ENCODE measurements at regions not wholly inside any gene's neighbourhood (a gene's known extent, or its start where the extent isn't known, plus 50 kb on each side); places are given as distances from the start of the nearest gene placed in this dataset.

DNA sequence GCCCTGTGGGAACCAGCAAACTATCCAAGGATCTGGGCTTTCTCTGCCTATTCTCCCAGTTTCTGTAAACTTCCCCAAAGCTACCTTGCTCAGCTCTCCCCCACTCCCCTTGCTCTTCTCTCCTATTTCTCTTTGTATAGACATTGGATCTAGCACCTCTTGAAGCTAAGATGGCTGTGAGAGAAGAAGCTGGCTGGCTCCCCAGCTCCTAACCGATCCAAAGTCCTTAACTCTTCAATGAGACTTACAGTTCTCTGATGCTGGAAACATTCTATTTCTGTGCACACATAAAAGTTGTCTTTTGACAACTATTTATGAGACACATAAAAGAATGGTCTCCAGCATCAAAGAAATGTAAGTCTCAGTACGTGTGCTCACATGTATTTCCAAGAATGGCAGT lies 70.6 kb upstream of the C3orf80 start:
- Histone ChIP-seq H3K4me3 (ENCODE audit: low read depth in 1 of 3, low read length in 3 of 3) (no peak overlapping the region), H3K36me3 (ENCODE audit: control insufficient read depth in 4 of 4, insufficient read depth in 3 of 4, low read depth in 1 of 4, low read length in 3 of 4) (no peaks in the 10 kb centered on the region), H3K27ac (ENCODE audit: low read depth in 1 of 2, low read length in 2 of 2) (no peak overlapping the region), H3K4me1 (ENCODE audit: control insufficient read depth in 4 of 4, insufficient read depth in 4 of 4, low read length in 3 of 4) (no peaks in the 10 kb centered on the region), H3K9ac (ENCODE audit: low read depth in 1 of 2, low read length in 2 of 2) (no peak overlapping the region), H3K9me3 (ENCODE audit: control insufficient read depth in 4 of 4, low read length in 3 of 4) (no peaks in the 10 kb centered on the region), H3K27me3 (ENCODE audit: control insufficient read depth in 4 of 4, insufficient read depth in 4 of 4, low read length in 3 of 4) (peaks cover 0 to 2% (median 0%) of the 10 kb centered on the region in 4 donors)
- WGBS, result 87% methylated on average over 2 of the region's 2 CpGs
- DNase-seq (ENCODE audit: low spot score), result no peak
- TF ChIP-seq, protein P1, sequence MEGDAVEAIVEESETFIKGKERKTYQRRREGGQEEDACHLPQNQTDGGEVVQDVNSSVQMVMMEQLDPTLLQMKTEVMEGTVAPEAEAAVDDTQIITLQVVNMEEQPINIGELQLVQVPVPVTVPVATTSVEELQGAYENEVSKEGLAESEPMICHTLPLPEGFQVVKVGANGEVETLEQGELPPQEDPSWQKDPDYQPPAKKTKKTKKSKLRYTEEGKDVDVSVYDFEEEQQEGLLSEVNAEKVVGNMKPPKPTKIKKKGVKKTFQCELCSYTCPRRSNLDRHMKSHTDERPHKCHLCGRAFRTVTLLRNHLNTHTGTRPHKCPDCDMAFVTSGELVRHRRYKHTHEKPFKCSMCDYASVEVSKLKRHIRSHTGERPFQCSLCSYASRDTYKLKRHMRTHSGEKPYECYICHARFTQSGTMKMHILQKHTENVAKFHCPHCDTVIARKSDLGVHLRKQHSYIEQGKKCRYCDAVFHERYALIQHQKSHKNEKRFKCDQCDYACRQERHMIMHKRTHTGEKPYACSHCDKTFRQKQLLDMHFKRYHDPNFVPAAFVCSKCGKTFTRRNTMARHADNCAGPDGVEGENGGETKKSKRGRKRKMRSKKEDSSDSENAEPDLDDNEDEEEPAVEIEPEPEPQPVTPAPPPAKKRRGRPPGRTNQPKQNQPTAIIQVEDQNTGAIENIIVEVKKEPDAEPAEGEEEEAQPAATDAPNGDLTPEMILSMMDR (IDR thresholded peaks at IDR 0.05; ENCODE audit: low read depth, low read length, missing input control), result no peak
- TF ChIP-seq RXRA (IDR thresholded peaks at IDR 0.05) (no peak), HNF4G (IDR thresholded peaks at IDR 0.05) (no peak), RAD21 (IDR thresholded peaks at IDR 0.05) (no peak), GABPA (IDR thresholded peaks at IDR 0.05 in 1 of 2, conservative IDR thresholded peaks at IDR 0.05 in 1 of 2) (no peak), FOXA1 (IDR thresholded peaks at IDR 0.05) (no peak), TAF1 (conservative IDR thresholded peaks at IDR 0.05) (no peak), EGR1 (IDR thresholded peaks at IDR 0.05; ENCODE audit: low read depth in 2 of 2) (no peak), NR2F2 (IDR thresholded peaks at IDR 0.05) (no peak), JUND (IDR thresholded peaks at IDR 0.05) (no peak), MAX (IDR thresholded peaks at IDR 0.05) (no peak), FOXA2 (IDR thresholded peaks at IDR 0.05) (no peak), ZBTB33 (IDR thresholded peaks at IDR 0.05) (no peak), HNF4A (conservative IDR thresholded peaks at IDR 0.05) (no peak), SP1 (IDR thresholded peaks at IDR 0.05) (no peak)
- TF ChIP-seq, protein P2, sequence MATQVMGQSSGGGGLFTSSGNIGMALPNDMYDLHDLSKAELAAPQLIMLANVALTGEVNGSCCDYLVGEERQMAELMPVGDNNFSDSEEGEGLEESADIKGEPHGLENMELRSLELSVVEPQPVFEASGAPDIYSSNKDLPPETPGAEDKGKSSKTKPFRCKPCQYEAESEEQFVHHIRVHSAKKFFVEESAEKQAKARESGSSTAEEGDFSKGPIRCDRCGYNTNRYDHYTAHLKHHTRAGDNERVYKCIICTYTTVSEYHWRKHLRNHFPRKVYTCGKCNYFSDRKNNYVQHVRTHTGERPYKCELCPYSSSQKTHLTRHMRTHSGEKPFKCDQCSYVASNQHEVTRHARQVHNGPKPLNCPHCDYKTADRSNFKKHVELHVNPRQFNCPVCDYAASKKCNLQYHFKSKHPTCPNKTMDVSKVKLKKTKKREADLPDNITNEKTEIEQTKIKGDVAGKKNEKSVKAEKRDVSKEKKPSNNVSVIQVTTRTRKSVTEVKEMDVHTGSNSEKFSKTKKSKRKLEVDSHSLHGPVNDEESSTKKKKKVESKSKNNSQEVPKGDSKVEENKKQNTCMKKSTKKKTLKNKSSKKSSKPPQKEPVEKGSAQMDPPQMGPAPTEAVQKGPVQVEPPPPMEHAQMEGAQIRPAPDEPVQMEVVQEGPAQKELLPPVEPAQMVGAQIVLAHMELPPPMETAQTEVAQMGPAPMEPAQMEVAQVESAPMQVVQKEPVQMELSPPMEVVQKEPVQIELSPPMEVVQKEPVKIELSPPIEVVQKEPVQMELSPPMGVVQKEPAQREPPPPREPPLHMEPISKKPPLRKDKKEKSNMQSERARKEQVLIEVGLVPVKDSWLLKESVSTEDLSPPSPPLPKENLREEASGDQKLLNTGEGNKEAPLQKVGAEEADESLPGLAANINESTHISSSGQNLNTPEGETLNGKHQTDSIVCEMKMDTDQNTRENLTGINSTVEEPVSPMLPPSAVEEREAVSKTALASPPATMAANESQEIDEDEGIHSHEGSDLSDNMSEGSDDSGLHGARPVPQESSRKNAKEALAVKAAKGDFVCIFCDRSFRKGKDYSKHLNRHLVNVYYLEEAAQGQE (IDR thresholded peaks at IDR 0.05), result no peak

- 96% methylated on average over 1 of the region's 1 CpG for WGBS
- no peaks in the 10 kb centered on the region for H3K36me3 ChIP-seq (ENCODE audit: control insufficient read depth in 4 of 4, insufficient read depth in 3 of 4, low read depth in 1 of 4, low read length in 3 of 4)
- no peaks in the 10 kb centered on the region for H3K9me3 ChIP-seq (ENCODE audit: control insufficient read depth in 4 of 4, low read length in 3 of 4)
- H3K27me3 ChIP-seq (ENCODE audit: control insufficient read depth in 4 of 4, insufficient read depth in 4 of 4, low read length in 3 of 4), result peaks cover 0 to 2% (median 0%) of the 10 kb centered on the region in 4 donors
- H3K4me3 ChIP-seq (ENCODE audit: low read depth in 1 of 3, low read length in 3 of 3), result no peak overlapping the region
- H3K9ac ChIP-seq (ENCODE audit: low read depth in 1 of 2, low read length in 2 of 2), result no peak overlapping the region
- DNase-seq (ENCODE audit: low spot score), result no peak
- no peak overlapping the region for H3K27ac ChIP-seq (ENCODE audit: low read depth in 1 of 2, low read length in 2 of 2)
- H3K4me1 ChIP-seq (ENCODE audit: control insufficient read depth in 4 of 4, insufficient read depth in 4 of 4, low read length in 3 of 4), result no peaks in the 10 kb centered on the region
- TF ChIP-seq, protein P2 (IDR thresholded peaks at IDR 0.05), result no peak
- TF ChIP-seq HNF4A (conservative IDR thresholded peaks at IDR 0.05) (no peak), RXRA (IDR thresholded peaks at IDR 0.05) (no peak), FOXA1 (IDR thresholded peaks at IDR 0.05) (no peak), YY1 (IDR thresholded peaks at IDR 0.05) (no peak), ZBTB33 (IDR thresholded peaks at IDR 0.05) (no peak), JUND (IDR thresholded peaks at IDR 0.05) (no peak), TAF1 (conservative IDR thresholded peaks at IDR 0.05) (no peak), NR2F2 (IDR thresholded peaks at IDR 0.05) (no peak), SP1 (IDR thresholded peaks at IDR 0.05) (no peak), GABPA (IDR thresholded peaks at IDR 0.05 in 1 of 2, conservative IDR thresholded peaks at IDR 0.05 in 1 of 2) (no peak)
These were observed 67.9 kb upstream of the C3orf80 start for GRCh38 chr3:160157321-160157720.

Measured in liver (tissue), 8 donors.